22Rv1 (cell line): ENCODE measurements at regions not wholly inside any gene's neighbourhood (a gene's known extent, or its start where the extent isn't known, plus 50 kb on each side); places are given as distances from the start of the nearest gene placed in this dataset.

Source experiments
- H3K27ac ChIP-seq: fragments of 450-650 bp; 2 replicates; pipeline ENCODE4 v1.5.1; 2017
- ZFX ChIP-seq: fragments of 450-650 bp; IDR thresholded peaks from 2 replicates; pipeline ENCODE4 v1.6.1; 2017; ENCODE audit warnings: antibody characterized with exemption, borderline replicate concordance
- TF ChIP-seq, protein P1 (sequence below): fragments of 450-650 bp; IDR thresholded peaks from 2 replicates; pipeline ENCODE4 v1.5.1; 2017; ENCODE audit warnings: mild to moderate bottlenecking

DNA sequence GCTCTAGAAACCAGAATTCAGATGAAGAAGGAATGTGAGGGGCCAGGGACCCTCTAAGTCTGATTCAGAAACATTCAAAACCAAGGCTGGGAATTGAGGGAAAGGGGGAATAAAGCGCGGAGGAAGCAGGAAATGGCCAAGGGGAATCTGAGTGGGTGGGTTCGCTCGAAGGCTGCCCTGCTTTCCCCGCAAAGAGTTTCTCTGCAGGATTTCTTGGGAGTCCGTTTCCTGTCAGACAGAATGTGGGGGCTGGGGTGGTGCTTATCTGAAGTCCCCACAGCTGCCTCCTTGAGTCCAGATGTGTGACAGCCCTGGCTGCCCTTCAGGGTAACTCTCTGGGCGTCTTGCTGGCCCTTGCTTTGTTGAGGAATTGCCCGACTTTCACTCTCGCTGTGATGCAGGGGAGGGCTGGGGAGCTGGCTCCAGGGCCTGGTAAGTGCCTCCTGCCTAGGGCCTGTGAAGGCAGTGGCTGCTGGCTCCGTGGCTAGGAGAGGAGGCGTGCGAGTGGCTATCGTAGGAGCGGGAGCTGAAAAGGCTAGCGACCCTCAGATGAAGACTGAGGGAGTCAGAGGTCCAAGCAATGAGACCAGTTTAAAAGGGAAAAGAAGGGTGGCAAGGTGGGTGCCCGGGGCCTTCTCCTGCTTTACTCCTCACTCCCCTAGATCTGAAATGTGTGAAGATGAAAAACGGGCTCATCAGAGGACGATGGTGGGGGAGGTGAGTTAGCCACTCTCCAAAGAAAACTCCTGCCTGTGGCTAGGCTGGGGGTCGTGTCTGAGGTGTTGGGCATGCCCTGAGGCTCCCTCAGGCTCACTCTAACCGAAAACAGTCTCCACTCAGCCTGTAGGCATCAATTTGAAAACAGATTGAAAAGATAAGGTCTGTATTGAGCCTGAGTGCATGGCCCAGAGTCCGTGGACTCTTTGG is 143.9 kb upstream of the UMPS start:
- TF ChIP-seq ZFX: no peak
- TF ChIP-seq, protein P1, sequence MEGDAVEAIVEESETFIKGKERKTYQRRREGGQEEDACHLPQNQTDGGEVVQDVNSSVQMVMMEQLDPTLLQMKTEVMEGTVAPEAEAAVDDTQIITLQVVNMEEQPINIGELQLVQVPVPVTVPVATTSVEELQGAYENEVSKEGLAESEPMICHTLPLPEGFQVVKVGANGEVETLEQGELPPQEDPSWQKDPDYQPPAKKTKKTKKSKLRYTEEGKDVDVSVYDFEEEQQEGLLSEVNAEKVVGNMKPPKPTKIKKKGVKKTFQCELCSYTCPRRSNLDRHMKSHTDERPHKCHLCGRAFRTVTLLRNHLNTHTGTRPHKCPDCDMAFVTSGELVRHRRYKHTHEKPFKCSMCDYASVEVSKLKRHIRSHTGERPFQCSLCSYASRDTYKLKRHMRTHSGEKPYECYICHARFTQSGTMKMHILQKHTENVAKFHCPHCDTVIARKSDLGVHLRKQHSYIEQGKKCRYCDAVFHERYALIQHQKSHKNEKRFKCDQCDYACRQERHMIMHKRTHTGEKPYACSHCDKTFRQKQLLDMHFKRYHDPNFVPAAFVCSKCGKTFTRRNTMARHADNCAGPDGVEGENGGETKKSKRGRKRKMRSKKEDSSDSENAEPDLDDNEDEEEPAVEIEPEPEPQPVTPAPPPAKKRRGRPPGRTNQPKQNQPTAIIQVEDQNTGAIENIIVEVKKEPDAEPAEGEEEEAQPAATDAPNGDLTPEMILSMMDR: no peak
- no peak overlapping the region for H3K27ac ChIP-seq

DNA sequence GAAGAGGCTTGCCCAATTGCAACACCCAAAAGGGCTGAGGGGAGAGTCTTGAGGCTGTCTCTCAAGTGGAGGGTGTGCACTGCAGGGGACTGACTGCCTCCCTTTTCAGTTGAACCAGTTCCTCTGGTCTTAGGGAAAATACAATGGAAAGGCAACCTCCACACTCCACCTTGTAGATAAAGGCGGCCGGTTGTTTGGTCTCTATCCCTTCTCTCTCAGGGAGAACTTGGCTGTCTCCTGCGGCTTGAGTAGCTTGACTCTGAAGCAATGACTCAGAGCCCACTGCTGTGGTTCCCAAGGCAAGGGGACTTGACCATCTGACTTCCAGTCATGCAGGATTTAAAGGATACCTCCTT is 143.2 kb upstream of the UMPS start:
- no peak for TF ChIP-seq ZFX
- TF ChIP-seq, protein P1: no peak
- H3K27ac ChIP-seq: no peak overlapping the region

DNA sequence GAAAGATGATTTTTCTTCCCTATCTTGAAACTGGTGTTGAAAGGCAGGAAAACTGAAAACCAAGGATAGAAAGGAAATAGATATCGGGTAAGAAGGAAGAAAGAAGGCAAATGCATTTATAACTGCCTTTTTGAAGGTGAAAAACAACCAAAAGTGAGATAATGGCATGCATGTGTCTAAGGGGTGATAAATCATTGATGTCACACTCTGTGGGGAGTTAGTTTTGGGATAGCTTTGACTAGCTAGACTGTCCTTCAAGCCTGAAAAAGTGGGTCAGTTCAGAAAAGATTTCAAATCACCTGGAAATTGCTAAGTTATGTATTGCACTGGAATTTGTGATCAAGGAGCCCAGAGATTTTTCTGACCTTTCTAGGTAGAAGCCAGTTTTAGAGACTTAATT is 142.2 kb upstream of the UMPS start:
- no peak overlapping the region for H3K27ac ChIP-seq
- no peak for TF ChIP-seq ZFX
- TF ChIP-seq, protein P1: no peak

DNA sequence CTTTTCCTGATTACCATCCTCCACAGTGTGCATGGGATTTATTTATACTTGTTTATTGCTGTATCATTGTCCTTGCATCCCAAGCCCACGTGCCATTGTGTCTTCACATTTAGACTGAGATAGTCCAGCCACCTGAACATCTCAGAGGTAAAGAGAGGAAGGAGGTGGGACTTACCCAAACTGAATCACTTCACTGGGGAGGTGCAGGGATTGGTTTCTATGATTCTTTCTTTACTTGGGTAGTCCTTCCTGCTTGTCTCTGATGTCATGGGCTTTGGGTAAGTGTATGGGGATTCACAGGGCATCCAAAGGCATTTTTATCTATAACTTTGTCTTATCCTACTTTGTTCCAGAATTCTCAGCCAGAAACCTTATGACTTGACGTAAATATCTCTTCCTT is 141.5 kb upstream of the UMPS start:
- H3K27ac ChIP-seq: no peak overlapping the region
- TF ChIP-seq ZFX: no peak
- TF ChIP-seq, protein P1: no peak

DNA sequence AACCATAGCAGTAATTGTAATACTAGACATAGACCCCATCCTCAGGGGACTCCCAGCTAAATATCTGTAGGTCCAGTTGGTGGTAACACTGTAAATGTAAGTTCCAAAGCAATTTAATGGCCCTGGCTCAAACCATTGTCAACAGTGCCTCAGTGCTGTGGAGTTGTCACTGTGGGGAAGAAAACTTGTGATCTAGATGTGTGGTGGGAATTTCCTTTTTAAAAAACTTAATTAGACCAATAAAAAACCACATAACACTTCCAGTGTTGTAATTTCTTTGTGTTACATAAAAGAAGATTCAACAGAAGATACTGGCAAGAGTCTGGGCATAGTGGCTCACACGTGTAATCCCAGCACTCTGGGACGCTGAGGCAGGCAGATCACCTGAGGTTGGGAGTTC is 138.6 kb upstream of the UMPS start:
- no peak overlapping the region for H3K27ac ChIP-seq
- TF ChIP-seq ZFX: no peak
- TF ChIP-seq, protein P1: no peak

DNA sequence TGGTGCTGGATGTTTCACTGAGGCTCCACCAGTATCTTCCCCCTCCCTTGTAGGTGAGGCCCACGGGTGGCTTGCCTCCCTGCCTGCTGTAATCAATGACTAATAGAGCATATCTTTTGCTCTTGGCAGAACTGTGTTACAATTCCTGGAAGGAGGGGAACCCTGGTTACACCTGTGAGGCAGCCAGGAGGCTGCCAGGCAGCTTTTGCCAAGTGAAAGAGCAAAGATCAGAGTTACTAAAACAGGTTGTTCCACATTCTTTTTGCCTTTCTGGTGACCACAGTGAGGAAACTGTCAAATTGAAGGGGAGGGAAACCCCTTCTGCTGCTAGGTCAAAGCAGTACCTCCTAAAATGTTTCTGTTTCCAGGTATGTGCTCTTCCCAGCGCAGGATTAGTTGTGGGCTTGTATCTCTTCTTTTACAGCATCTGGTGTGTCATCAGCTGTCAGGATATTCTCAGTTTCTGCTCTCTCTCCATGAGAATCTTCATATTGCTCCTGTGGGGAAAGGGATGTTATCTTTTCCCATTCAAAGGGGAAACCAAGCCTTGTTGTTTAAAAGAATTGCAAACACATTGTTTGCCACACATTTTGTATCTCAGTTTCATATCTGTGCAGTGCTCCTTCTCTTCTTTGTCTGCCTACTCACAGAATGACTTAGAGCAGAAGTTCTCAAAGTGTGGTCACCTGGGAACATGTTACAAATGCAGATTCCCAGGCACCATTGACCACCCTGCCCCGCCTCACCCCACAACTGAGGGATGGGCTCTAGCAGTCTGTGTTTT is 137.4 kb upstream of the UMPS start:
- no peak overlapping the region for H3K27ac ChIP-seq
- no peak for TF ChIP-seq ZFX
- TF ChIP-seq, protein P1: no peak

DNA sequence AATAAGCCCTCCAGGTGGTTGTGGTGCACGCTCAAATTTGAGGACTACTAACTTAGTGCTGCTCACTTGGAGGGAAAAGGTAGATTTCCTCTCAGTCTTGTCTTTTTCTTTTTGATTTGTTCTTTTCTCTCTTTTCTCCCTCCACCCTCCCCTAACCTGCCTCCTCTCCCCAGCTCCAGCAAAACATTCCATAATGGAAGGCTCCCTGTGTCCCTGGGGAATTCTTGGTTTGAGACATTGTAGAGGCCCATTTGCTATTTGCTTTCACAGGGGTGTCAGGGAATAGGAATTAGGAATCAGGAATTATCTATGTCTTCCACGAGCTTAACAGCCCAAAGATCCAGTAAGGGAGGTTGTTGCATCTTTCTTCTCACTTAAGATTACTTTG is 136.8 kb upstream of the UMPS start:
- TF ChIP-seq ZFX: no peak
- TF ChIP-seq, protein P1: no peak
- no peak overlapping the region for H3K27ac ChIP-seq
